ENCODE measurements at regions not wholly inside any gene's neighbourhood (a gene's known extent, or its start where the extent isn't known, plus 50 kb on each side); places are given as distances from the start of the nearest gene placed in this dataset.

DNA sequence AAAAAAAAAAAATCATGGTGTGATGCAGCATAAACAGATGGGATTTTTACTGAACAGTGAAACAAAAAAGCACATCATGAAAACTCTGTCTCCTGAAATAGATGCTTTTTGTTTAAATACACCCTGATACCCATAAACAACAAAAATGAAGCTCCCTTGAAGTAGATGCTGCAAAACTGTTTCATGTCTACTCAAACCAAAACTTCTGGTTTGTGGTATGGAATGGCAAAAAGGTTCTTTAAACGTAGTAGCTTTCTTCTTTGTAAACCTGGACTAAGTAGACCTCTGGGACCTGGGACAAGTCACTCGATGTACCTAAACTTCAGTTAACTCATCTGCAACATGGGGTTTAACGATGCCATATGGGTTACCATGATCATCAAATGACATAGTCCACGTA is 64.4 kb upstream of the RAPH1 start:
- TF ChIP-seq, protein P1, sequence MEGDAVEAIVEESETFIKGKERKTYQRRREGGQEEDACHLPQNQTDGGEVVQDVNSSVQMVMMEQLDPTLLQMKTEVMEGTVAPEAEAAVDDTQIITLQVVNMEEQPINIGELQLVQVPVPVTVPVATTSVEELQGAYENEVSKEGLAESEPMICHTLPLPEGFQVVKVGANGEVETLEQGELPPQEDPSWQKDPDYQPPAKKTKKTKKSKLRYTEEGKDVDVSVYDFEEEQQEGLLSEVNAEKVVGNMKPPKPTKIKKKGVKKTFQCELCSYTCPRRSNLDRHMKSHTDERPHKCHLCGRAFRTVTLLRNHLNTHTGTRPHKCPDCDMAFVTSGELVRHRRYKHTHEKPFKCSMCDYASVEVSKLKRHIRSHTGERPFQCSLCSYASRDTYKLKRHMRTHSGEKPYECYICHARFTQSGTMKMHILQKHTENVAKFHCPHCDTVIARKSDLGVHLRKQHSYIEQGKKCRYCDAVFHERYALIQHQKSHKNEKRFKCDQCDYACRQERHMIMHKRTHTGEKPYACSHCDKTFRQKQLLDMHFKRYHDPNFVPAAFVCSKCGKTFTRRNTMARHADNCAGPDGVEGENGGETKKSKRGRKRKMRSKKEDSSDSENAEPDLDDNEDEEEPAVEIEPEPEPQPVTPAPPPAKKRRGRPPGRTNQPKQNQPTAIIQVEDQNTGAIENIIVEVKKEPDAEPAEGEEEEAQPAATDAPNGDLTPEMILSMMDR (IDR thresholded peaks at IDR 0.05): no peak

DNA sequence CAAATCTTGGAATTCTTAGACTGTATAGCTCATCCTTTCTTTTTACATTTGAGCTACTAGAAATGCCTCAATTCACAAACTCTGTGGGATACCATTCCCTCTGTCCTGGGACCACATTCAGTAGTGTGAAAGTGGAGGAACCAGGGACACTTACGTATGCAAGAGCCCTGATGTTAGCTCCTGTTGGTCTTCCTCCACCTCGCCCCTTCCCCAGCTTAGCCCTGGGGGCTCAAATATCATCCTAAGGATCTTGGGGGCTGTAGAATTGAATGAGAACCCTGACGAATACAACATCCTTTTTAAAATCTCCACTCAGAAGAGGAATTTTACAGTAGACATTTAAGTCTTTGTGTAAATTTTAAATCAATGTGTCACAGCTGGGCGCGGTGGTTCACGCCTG is 65.2 kb upstream of the RAPH1 start:
- TF ChIP-seq, protein P1 (IDR thresholded peaks at IDR 0.05): no peak

DNA sequence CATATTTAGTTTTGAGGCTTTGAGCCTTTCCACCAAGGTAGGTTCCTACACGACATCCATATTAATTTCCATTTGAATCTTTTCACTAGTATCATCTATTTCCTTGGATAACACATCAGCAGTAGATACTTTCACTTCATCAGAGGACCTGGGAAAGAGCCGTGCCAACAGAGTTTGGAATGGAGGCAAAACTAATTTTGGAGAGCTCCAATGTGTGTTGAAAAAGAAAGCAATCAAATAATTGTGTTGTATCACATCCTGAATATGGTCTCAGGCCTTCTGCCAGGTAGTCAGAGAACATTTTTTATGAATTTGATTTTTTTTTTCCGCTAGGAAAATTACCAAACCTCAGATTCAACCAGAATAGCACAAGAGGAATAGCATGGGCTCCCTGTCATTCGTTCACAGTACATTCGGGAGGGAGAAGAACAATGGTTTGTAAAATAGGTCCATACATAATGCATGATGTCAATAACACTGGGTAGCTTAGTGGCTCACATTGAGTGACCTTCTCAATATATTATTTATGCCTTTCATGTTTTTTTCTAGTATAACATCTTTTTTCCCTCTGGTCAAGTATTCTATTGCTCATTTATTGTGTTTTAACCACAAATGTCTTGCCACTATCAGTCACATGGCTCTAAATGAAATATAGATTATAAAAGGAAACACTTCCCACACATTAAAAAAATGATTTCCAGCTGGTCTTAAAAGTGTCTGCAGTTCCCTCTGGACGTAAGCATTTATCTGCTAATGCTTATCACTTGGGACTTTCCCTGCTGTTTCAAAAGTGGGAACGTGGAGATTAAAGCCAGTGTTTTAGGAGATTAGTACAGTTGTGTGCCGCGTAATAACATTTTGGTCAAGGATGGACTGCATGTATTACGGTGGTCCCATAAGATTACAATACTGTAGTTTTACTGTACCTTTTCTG is 68.6 kb upstream of the RAPH1 start:
- TF ChIP-seq, protein P1 (IDR thresholded peaks at IDR 0.05): no peak

DNA sequence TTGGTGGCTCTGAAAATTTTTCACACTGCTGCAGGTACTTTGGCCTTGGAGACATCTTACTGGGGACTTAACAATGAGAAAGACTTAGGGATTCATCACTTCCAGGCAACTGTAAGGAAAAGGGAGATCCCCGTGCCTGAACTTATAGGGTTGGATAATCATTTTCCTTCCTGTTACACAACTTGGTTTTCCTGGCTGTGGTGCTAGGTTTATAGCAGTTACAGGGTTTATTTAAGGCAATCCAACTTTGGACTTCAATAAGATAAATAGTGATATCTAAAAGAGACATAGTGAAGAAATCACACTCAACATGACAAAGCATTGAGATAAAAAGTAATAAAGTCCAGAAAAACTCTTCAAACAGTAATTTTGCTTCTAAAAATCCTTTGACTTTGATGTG is 70.2 kb upstream of the RAPH1 start:
- TF ChIP-seq, protein P1 (IDR thresholded peaks at IDR 0.05): no peak

DNA sequence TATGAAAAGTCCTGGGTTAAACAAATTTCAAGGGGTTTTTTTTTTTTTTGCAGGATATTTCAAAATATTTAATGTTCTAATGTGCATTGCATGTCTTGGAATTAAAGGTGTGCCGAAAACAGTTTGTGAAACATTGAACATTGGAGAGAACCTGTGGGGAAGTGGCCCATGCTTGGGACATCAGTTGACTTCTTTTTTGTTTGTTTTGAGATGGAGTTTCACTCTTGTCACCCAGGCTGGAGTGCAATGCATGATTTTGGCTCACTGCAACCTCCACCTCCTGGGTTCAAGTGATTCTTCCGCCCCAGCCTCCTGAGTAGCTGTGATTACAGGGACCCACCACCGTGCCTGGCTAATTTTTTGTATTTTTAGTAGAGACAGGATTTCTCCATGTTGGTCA is 71.0 kb upstream of the RAPH1 start:
- TF ChIP-seq, protein P1 (IDR thresholded peaks at IDR 0.05): no peak

DNA sequence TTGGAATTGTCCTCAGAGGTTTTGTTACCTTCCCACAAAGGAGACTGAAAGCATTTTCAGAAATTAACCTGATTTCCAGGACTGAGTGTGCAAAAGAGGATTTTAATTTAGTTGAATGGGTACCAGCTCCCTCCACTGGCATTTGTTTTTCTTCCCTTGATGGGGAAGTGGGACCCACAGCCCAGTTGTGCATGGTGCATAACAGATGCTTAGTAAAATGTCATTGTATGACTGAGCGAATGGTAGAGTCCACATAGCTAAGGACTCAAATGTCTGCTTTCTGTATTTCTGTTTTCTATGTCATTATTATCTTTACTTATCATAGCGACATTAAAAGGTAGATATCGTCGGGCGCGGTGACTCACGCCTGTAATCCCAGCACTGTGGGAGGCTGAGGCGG is 75.5 kb upstream of the RAPH1 start:
- TF ChIP-seq, protein P1 (IDR thresholded peaks at IDR 0.05): no peak

DNA sequence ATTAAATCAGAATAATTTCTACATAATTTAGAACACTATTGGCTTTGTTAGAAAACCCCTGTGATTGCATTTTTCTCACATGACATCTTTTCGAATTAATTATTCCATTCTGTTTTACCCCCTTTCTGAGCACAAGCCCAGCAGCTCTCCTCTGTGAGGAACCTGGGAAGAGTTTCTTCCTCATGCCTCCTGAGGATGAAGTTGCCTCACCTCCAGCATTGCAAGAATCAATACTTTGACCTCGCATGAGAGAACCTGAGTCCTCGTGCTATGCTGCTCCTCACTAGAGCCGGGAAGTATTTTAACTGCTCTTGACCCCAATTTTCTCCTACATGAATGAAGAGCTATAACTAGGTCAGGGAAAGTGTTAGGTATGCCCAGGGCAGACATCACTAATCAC is 77.1 kb upstream of the RAPH1 start:
- TF ChIP-seq, protein P1 (IDR thresholded peaks at IDR 0.05): no peak
